GM12873 (cell line): ENCODE measurements at regions not wholly inside any gene's neighbourhood (a gene's known extent, or its start where the extent isn't known, plus 50 kb on each side); places are given as distances from the start of the nearest gene placed in this dataset.

ENCODE experiments used
- TF ChIP-seq, protein P1 (sequence below): IDR thresholded peaks from 2 replicates; pipeline ENCODE4 v1.5.1; 2012; ENCODE audit warnings: low read depth, mild to moderate bottlenecking, moderate library complexity, low read length, control low read depth; ENCODE audit not compliant: insufficient read depth; ENCODE audit errors: missing control alignments

DNA sequence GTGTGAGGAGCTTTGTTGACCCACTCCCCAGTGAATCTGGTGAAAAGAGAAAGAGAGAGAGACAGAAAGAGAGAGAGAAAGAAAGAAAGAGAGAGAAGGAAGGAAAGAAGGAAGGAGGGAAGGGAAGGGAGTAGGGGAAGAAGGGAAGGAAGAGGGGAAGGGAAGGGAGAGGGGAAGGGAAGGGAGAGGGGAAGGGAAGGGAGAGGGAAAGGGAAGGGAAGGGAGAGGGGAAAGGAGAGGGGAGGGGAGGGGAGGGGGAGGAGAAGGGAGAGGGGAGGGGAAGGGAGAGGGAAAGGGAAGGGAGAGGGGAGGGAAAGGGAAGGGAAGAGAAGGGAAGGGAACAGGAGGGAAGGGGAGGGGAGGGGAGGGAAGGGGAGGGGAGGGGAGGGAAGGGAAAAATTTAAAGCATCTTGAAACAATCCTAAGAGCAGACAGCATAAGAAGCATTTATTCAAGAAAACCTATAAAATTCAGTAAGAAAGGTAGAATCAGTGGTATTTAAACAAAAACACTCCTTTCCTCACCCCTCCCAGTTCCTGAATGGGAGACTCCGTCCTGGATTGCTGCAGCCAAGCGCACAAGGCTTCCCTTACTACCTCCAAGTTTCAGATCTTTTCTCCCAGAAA lies 846.2 kb upstream of the POM121L12 start:
- TF ChIP-seq, protein P1, sequence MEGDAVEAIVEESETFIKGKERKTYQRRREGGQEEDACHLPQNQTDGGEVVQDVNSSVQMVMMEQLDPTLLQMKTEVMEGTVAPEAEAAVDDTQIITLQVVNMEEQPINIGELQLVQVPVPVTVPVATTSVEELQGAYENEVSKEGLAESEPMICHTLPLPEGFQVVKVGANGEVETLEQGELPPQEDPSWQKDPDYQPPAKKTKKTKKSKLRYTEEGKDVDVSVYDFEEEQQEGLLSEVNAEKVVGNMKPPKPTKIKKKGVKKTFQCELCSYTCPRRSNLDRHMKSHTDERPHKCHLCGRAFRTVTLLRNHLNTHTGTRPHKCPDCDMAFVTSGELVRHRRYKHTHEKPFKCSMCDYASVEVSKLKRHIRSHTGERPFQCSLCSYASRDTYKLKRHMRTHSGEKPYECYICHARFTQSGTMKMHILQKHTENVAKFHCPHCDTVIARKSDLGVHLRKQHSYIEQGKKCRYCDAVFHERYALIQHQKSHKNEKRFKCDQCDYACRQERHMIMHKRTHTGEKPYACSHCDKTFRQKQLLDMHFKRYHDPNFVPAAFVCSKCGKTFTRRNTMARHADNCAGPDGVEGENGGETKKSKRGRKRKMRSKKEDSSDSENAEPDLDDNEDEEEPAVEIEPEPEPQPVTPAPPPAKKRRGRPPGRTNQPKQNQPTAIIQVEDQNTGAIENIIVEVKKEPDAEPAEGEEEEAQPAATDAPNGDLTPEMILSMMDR = no peak

DNA sequence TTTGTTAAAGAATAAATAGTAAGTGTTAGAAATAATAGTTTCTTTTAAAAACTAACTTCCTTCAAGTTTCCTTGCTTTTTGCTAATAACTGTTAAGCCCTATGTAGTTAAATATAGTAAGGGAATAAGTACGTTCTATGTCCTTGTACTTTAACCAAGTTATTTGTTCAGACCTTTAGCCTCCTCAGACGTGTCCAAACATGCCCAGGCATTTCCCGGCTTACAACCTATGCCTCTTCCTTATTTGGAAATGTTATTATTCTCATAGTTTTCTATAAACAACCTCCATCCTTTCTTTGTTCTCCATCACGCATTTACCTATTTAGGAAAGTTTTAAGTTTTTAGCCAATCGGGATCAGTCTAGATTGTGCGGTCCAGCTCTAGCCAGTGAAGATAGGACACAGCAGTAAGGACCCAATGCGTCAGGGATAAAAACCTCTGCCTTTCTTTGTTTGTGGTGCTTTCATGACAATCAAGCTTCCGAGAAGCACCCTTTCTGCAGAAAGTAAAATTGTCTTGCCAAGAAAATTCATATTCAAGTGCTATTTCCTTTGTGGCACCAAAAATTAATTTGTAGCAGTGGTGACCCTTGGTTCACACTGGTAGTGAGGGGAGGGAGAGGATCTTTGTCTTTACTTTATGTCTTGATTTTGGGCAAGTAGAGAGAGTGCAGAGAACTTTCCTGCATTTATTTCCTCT lies 851.3 kb upstream of the POM121L12 start:
- TF ChIP-seq, protein P1 = no peak

GRCh38 chr7:52179934-52180333 lies 855.5 kb upstream of the POM121L12 start:
- TF ChIP-seq, protein P1 = no peak

GRCh38 chr7:52168085-52168484 lies 851.5 kb upstream of the COBL start:
- TF ChIP-seq, protein P1 = peak; percentile 34

GRCh38 chr7:52163311-52163710 lies 846.7 kb upstream of the COBL start:
- TF ChIP-seq, protein P1 = no peak

DNA sequence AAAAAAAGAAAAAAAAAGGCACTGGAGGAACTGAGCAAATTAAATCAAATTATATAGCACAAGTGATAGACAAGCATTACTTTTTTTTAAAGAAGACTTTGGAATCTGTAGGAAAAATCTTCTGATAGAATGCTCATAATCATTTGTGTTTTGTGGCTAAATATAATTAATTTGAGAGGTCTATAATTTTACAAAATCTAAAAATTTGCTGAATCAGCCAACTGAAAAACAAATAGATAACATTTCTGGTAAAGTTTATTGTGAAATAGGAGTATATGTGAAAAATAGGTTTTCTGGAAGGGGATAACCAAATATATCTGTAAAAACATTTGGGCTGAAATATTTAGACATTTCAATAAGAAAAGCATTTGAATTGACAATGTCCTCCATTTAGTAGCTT lies 844.9 kb upstream of the COBL start:
- TF ChIP-seq, protein P1 = no peak

DNA sequence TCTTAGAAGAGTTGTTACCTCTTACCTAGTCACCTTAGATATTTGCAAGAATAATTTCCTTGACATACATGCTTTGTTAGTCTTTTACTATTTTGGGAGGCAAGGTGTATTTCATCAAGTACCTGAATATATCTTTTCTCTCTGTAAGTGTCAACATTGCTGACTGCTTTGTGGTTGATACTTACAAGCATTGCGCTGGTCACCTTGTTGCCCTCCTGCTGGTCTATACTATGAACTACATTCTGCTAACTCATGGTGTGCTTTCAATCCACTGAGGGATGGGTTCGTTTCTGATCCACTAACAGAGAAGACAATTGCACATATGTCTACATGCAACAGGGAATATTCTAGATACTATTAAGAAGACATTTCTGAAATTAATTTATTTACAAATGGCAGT lies 837.8 kb upstream of the COBL start:
- TF ChIP-seq, protein P1 = no peak
